HG02943 (cell line): ENCODE measurements at regions not wholly inside any gene's neighbourhood (a gene's known extent, or its start where the extent isn't known, plus 50 kb on each side); places are given as distances from the start of the nearest gene placed in this dataset.

ENCODE experiments used
- ATAC-seq: cut with Tn5 transposase; IDR thresholded peaks from one replicate; pipeline ENCODE4 v1.9.1; 2021; ENCODE audit warnings: mild to moderate bottlenecking, low read depth, moderate library complexity; ENCODE audit not compliant: unreplicated experiment

DNA sequence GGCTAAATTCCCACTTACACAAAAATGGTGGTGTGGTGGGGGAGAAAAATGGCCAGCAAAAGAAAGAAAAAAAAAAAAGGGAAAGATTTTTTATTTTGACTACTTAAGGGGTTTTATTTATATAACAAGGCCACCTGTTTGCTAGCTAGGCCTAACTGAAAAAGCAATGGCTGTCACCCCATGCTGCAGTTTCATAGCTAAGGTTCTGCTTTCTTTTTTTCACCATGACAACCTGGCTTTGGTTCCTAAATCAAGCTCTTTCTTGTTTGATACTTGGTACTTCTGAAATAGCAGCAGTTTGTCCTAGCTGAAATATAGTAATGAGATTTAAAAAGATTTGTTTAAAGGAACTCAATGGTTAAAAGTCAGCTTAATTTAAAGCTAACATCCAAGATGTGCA is 433.2 kb upstream of the MEX3C start:
- no peak for ATAC-seq

DNA sequence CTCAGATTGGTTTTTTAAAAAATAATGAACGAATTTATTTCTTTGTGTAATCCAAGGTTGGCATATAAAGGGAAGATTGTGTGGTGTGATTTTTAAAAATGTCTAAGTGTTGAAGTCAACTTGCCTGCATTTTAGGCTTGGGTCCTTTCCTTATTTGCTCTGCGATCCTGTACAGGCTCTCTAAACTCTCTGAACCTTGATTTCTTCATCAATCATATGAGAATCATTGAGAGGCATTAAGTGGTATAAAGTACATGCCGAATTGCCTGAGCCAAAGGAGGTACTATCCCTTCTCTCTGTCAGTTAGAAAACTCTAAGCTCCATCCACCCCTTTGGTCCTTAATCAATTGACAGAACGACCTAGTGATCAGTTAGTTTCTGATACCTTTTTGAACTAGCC is 440.4 kb upstream of the MEX3C start:
- no peak for ATAC-seq

DNA sequence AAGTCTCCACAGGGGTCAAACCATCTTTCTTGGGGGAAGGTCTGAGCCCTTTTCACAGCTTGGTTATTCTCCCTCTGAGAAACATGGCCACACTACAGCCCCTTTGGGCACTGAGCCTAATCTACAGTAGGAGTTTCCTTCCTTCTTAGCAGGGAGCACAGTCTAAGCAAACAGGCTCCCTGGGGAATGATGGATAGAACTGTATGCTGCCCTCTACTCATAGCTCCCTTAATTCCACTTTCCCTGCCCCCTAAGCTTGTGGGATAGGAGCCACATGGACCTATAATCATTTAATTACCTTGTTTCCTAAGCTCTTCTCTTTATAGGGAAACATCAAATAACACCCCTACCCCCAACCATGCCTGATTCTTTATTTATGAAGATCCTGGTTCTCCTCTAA is 442.1 kb upstream of the MEX3C start:
- ATAC-seq, result no peak

DNA sequence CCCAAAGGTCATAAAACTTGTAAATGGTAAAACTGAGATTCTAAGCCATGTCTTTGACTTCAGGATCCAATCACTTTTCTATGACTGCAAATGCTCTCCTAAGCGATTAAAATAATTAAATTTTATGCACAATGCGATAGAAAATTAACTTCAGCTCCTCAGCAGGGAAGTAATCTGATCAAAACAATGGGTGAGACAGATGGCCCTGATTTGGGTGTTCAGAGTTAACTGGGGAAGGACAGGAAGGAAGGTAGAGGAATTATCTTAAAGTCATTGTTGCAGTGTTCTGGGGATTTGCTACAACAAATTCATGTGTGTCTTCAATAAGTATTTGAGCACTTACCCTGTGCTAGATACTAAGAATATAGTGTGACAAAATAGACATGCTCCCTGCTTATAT is 446.0 kb upstream of the MEX3C start:
- ATAC-seq, result no peak

DNA sequence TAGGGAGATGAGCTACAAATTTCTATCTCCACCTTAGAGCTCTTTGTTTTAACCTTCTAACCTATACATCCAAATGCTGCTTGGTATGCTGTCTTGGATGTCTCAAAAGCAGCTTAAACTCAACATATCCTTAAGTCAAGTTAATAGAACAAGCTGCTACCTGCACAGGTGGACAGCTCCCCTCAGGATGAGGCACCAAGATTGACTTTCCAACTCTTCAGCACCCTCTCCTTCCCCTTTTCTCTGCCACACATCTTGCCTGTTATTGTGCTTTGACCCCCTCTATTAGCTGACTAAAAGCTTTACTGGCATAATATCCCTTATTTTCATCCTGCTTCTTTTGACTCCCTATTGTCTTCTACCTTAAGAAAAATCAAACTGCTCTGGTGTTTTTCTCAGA is 448.1 kb upstream of the MEX3C start:
- no peak for ATAC-seq

DNA sequence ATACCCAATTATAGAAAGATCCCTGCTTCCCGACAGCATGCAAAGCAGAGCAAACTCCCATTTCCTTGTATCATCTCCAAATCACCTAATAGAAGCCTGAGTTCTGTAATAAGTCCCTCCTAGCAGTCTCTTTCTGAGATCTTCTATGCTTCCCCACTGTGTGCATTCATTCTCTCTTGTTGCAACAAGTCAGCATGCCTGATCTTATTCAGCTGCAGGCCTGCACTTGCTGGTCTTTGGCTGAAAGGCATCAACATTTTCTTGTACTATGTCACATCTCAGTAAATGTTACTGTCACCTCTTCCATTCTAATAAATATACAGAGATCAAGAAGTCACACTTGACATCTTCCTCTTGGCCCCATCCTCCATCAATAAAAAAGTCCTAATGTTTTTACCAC is 449.9 kb upstream of the MEX3C start:
- no peak for ATAC-seq

DNA sequence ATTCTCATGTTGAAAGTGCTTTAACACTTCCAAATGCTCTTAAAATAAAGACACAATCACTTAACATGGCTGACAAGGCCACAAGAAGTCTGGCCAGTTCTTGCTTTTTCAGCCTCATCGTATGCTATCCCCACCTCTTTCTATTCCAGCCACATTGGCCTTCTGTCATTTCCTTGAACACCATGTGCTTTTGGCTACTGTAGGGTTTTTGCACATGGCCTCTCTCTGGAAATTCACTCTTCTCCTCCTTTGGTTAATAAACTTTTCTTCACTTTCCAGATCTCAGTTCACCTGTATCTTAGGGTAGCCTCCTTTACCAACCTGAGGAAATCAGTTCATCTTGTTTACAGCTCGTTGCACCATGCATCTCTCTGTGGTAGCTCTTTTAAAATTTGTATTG is 450.5 kb upstream of the MEX3C start:
- ATAC-seq, result no peak

DNA sequence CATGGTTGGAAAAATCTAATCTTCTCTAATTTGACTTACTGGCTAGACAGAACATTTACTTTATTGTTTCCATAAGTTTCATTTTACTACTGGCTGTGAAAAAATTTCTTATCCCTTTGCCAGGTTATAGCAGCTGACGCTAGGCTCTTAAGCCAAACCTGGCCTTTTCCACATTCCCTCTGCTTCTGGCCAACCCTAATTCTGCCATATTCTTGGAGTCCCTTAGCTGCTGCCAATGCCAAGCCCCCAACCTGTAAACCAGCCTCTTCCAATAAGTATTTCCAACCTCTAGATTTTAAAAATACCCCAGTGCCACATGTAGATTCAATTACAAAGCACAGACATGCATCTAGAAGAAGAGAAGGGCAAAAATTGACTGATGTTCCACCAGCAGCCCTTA is 452.3 kb upstream of the MEX3C start:
- ATAC-seq, result no peak

DNA sequence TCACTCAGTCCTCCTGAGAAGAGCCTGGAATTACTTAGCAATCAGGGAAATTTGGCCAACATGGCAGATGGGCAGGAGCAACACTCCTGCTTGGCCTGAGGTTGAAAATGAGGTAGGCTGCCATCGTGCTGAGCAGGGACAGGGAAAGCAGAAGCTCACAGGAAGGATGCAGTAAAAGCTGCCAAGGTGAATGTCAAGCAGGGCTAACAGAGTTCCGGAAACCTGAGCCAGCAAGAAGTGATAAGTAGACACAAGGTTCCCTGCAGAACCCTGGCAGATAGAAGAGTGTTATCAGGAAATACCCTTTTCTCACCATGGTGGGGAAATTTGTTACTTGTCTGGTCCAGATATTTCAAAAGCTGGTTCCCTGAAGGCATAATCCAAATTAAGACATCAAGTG is 454.3 kb upstream of the MEX3C start:
- ATAC-seq, result no peak

DNA sequence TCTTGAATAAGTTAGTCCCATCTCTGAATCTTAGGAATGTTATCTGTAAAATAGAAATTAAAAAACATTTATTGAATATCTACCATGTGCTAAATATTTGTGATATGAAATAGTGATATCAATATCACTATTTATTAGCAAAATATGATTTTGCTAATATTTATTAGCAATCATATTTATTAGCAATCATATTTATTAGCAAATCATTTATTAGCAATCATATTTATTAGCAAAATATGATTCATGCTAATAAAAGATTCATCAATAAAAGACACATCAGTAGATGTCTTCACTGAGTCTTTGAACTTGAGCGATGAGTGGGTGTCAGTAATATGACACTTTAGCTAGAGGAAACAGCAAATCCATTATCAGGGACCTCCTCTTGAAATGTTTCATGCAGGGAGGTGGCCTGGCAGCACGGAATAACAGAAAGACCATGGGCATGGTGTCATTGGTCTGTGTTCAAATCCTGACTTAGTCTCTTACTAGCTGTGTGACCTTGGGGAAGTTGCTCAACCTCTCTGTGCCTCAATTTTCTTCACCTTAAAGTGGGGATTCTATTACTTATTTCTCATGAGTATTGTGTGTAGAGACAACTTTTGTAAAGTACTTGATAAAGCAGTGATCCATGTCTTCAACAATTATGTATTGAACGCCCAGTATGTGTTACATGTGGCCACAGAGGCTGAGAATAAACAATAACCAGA is 456.2 kb upstream of the MEX3C start:
- ATAC-seq, result no peak

DNA sequence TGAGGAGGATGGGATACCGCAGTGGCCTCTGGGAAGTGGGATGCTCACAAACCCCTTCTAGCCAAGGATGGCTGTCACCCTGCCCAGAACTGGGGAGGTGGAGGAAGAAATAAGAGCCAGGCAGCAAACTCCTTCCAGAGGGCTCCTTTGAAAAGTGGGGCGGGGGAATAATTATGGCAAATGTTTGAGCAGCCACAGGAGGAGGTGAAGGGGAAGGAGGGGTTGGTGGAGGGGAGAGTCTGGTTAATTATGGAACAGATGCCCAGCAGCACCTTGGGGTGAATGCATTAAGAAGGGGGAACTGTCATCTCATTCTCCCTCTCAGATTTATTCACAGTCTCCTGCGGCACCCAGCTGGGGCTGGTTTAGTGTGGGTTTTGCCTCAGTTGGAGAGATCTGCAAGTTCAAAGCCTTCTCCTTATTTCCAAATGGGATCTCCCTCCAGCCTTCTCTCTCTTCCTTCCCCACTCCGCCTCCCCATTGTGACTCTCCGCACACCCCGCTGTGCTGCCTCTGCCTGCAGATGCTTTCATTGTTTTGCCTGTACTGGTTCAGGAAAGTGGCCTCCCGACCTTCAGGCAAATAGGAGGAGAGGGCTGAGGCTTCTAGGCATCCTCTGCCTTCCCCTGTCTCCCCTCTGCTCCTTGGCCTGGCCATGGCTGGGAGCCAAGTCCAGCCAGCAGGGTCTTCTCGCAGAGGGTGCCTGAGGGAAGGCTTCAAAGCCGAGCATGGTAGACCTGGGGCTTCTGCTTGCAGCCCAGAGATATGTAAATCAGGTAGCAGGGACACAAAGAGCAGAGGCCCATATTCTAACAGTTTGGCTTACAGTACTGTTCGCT is 457.2 kb upstream of the MEX3C start:
- peak; percentile 63 for ATAC-seq

DNA sequence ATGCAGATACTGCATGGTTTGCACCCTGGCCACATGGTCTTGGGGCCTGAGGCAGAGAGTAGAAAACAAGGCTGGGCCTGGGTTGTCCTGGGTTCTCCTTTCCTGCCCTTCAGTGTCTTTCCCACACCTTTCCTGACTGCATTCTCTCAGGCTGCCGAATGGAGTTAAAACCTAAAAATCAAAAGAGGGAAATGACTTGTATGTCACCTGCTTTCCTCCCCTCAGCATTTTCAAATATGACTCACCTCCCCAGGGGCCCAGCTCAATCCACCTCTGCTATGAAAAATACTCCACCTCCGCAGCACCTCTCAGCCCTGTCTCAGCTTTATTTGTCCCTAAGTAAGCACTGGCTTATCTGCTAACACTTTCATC is 457.8 kb upstream of the MEX3C start:
- peak; percentile 65 for ATAC-seq

DNA sequence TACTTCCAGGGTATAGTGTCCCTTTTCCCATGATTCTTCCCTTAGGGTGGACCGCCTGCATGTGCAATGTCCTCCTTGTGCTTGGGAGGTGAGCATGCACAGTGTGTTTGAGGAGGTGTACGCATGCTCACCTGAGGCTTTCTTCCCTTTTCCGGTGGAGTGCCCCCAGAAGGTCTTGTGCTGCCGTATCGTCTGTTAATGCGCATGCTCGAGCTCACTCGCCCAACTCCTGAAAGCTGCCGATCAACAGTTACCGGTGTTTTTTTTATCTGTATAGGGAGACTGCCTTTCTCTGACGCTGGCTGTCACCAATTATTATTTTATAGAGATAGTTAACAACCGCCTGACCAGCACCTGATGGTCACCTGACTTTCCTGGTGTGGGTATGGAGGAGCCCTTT is 458.8 kb upstream of the MEX3C start:
- ATAC-seq, result no peak

DNA sequence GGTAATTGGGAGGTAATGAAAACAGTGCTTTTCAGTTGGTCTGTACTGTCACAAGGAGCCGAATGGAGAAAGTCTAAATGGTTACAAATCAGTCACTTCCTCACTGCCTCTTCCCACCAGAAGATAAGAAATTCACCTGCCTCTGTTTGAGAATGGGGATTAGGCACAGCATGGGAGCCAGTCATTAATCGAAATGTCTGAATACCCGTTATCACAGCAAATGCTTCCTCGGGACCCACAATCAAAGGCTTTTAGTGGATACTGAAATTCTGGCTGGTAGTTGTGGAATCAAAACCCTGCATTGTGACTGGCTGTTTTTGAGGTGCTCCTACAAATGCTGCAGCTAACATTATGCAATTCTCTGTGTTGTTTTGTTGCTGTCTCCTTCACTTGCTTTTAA is 461.0 kb upstream of the MEX3C start:
- no peak for ATAC-seq

DNA sequence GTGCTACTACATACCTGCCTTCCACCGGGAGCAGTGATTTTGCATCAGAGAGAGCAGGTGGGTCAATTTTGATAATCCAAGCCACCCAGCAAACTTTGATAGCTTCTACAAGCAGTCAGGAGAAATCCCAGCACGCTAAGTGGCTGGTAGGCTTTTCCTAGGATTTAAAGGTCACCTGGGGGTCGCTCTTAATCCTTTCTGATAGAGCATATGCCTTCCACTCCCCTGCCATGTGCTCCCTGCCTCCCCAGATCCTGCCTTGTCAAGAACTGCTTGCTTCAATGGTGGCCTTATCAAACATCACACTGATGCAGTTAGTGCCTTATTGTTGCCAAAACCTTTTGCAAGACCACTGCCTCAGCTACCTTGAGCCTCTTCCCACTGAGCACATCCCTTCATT is 462.3 kb upstream of the MEX3C start:
- ATAC-seq, result no peak

DNA sequence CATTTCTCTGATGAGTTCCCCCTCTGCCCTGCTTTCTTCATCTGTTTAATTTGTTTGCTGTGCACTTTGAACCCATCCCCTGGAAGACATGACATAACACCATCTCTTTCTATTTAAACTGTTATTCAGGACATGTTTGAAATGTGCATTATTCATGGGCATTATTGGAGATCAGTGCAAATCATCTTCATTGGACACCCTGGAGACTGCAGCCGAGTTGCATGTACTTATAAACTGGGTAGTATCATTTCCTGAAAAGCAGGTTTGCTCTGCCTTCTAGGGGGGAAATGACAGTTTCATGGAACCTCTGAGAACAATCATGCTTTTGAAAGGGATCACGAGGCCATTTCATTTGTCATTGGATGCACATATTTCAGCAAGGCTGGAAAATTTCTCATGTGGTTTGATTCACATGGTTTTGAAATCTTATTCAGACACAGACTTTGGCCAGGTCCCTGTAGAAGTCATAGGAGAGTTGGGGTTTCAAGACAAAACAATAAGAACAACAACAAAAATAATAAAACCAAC is 462.8 kb upstream of the MEX3C start:
- ATAC-seq, result no peak

DNA sequence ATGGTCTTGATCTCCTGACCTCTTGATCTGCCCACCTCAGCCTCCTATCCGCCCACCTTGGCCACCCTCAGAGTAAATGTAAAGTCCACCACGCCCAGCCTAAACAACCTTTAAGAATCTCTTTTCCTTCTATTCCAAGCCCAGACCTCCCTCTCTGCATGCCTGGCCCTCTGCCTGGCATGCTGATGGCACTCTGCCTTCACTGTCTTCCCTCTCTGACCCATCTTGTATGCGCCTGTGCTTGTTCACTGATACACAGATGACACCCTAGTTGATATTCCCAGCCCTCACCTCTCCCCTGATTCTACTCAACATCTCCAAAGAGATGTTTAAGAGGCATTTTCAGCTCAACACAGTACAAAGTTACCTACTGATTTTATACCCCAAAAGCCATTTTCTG is 466.8 kb upstream of the MEX3C start:
- no peak for ATAC-seq

DNA sequence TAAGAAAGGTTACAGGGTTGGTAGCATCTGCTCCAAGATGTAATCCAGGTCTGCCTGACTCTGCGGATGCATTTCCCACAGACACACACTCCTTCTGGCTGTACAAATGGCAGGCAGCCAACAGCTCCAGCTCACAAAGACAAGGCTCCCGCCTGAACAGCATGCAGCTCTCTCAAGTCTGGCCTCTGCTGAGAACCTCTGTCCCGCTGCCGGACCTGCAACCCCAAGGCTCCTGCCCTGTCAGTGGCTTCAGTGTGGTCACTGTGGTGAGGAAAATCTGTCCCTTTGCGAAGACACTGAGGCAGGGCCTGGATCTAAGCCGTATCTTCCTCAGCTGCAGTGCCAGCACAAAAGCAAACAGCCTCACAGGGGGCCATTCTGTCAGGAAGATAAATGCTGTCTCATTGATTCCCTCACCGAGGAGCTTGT is 469.3 kb upstream of the MEX3C start:
- ATAC-seq, result no peak

DNA sequence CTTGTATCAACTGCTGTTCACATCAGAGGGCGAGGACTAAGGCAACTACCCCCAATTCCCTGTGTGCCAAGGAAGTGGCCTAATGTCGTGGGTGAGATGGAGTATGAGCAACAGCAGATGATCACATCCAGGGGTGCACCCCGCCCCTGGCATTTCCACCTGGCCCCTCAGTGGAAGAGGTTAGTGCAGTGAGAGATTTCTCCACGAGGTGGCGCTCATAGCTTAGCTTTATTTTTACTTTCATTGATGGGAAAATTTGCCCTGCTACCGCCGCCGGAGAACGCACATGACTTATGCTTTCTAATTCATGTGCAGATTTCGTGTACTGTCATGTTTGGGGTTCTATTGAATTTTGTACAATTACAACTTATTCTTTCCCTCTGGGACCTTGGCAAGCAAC is 470.6 kb upstream of the MEX3C start:
- no peak for ATAC-seq

DNA sequence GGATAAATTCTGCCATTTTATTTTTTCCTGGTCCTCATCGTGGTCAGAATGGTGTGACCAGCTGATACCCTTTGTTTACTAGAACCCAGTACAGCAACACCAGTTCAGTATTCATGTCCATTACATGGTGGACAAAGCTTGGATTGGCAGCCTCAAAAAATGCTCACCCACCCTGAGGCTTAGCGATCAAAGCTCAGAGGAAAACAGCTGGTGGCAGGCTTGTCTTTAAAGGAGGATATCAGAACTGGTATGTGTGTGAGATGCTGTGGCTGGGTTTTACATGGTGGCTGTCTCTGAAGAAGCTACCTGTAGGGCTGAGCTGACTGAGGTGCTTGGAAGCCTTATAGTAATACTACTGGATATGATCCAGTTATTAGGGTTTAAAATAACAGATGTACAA is 471.1 kb upstream of the MEX3C start:
- no peak for ATAC-seq

DNA sequence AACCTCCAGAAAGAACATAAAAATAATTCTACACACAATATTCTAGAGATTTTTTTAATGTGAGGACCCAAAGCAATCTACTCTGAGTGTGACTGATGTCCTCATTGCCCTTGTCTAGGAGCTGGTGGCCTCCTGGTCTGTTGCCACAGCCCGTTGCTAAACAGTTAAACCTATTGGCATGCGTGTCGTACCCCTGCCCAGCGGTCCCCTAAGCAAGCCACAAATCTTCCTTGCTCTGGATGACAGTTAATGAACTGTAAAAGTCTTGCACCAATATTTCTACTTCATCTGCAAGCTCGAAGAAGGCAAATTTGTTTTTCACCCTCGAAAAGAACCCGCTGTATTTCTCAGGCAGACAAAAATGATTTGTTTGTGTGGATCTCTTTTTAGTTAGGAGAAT is 489.1 kb upstream of the MEX3C start:
- ATAC-seq, result no peak
